ENCODE measurements at regions not wholly inside any gene's neighbourhood (a gene's known extent, or its start where the extent isn't known, plus 50 kb on each side); places are given as distances from the start of the nearest gene placed in this dataset.

- H3K4me3 ChIP-seq (replicated peaks; ENCODE audit: low read depth, low read length): no peak overlapping the region
- no peak for DNase-seq (ENCODE audit: extremely low read depth, low read depth)
- TF ChIP-seq, protein P1, sequence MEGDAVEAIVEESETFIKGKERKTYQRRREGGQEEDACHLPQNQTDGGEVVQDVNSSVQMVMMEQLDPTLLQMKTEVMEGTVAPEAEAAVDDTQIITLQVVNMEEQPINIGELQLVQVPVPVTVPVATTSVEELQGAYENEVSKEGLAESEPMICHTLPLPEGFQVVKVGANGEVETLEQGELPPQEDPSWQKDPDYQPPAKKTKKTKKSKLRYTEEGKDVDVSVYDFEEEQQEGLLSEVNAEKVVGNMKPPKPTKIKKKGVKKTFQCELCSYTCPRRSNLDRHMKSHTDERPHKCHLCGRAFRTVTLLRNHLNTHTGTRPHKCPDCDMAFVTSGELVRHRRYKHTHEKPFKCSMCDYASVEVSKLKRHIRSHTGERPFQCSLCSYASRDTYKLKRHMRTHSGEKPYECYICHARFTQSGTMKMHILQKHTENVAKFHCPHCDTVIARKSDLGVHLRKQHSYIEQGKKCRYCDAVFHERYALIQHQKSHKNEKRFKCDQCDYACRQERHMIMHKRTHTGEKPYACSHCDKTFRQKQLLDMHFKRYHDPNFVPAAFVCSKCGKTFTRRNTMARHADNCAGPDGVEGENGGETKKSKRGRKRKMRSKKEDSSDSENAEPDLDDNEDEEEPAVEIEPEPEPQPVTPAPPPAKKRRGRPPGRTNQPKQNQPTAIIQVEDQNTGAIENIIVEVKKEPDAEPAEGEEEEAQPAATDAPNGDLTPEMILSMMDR (IDR thresholded peaks at IDR 0.05; ENCODE audit: low read depth, low read length, missing control alignments): no peak
Measured at GRCh38 chr11:134614141-134614540, 202.1 kb upstream of the B3GAT1 start.

- TF ChIP-seq, protein P1 (IDR thresholded peaks at IDR 0.05; ENCODE audit: low read depth, low read length, missing control alignments): no peak
- H3K4me3 ChIP-seq (replicated peaks; ENCODE audit: low read depth, low read length): no peak overlapping the region
- no peak for DNase-seq (ENCODE audit: extremely low read depth, low read depth)
Measured at GRCh38 chr11:134613646-134614045, 201.6 kb upstream of the B3GAT1 start.

DNA sequence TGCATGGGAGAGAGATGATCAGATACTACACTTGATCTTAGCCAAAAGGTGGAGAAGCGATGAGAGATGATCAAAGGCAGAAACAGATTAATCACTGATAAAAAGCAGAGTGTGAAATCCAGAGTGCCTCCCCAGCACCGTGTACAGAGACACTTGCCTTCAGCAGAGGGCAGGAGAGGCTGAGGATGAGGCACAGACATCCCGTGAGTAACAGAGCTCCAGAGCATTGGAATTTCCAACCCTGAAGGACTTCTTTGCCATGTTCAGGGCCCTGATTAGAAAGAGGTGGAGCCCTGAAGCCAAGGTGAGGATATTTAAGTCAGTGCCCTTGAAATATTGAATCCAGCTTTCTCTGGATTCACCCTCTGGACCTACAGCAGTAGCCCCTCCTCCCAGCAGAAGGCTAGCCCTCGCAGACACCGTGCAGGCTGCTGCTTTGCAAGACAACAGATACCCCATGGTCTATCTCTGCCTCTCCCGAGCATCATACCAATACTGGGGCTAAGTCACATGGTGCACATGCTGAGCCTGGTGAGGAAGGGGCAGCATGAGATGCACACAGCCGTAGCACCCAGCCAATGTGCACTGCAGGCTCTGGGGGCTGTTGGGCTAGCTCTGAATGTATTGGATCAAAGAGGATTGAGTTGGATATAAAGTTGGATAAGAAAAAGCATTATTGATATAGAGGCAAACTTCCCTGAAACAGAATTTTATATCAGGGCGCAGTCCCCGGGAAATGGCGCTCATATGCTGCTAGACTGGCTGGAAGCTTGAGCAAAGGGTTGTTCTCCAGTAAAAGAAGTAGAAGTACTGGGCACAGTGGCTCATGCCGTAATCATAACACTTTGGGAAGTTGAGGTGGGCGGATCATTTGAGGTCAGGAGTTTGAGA is 200.3 kb upstream of the B3GAT1 start:
- H3K4me3 ChIP-seq (replicated peaks; ENCODE audit: low read depth, low read length): no peak overlapping the region
- DNase-seq (ENCODE audit: extremely low read depth, low read depth): no peak
- TF ChIP-seq, protein P1 (IDR thresholded peaks at IDR 0.05; ENCODE audit: low read depth, low read length, missing control alignments): no peak

- TF ChIP-seq, protein P1 (IDR thresholded peaks at IDR 0.05; ENCODE audit: low read depth, low read length, missing control alignments): no peak
- no peak overlapping the region for H3K4me3 ChIP-seq (replicated peaks; ENCODE audit: low read depth, low read length)
- DNase-seq (ENCODE audit: extremely low read depth, low read depth): no peak
Measured at GRCh38 chr11:134611537-134611936, 199.5 kb upstream of the B3GAT1 start.

DNA sequence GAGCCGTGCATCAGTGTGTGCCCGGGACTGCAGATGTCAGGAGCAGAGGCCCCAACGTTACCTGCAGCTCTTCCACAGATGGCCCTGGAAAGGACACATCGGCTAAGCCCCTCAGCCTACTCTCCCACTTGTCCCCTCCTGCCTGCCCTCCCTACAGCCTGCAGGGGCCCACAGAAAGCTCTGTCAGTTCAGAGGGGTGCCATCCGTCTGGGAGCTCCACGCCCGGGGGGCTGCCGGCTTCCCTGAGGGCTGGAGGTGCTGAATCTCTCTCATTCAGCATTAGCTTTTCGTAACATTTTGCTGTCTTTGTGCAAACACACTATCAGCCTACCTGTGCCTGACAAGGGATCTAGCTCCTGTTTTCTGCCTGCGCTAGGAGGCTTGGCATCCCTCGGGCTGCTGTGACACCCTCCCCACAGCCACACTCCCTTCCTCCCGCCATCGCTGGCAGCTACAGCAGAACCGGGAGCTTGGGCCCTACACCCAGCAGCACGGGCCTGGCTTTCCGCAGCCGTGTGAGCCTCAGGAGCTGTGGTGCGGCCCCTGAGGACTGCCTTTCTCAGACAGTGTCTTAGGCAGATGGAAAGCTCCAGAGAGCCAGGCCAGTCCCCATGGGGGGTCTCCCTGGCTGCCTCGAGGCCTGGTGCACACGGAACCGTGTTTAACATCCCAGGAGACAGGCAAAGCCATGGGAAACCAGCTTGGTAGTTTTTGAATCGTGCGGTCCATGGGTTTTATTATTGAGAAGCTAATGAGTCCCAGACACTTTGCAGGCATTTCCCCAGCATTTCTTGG is 198.3 kb upstream of the B3GAT1 start:
- TF ChIP-seq, protein P1 (IDR thresholded peaks at IDR 0.05; ENCODE audit: low read depth, low read length, missing control alignments): no peak
- no peak overlapping the region for H3K4me3 ChIP-seq (replicated peaks; ENCODE audit: low read depth, low read length)
- DNase-seq (ENCODE audit: extremely low read depth, low read depth): no peak

GRCh38 chr11:134609361-134610115 is 197.5 kb upstream of the B3GAT1 start:
- TF ChIP-seq, protein P1 (IDR thresholded peaks at IDR 0.05; ENCODE audit: low read depth, low read length, missing control alignments): no peak
- H3K4me3 ChIP-seq (replicated peaks; ENCODE audit: low read depth, low read length): no peak overlapping the region

More at GRCh38 chr11:134609361-134610115, 197.5 kb upstream of the B3GAT1 start:
- no peak for DNase-seq (ENCODE audit: extremely low read depth, low read depth)

Data from HFF-Myc (cell line).